ENCODE measurements at regions not wholly inside any gene's neighbourhood (a gene's known extent, or its start where the extent isn't known, plus 50 kb on each side); places are given as distances from the start of the nearest gene placed in this dataset.

GRCh38 chr11:116539211-116539610 is 233.6 kb downstream of the BUD13 start:
- WGBS (ENCODE audit: insufficient coverage): 93% methylated on average over 4 of the region's 4 CpGs
- no peaks in the 10 kb centered on the region for H3K4me1 Mint-ChIP-seq
- DNase-seq: no peak
- H2AFZ ChIP-seq (ENCODE audit: insufficient read depth, low read depth, low read length, poor library complexity, severe bottlenecking): no peak overlapping the region
- H3K9me3 Mint-ChIP-seq: peaks cover 0 to 8% (median 0%) of the 10 kb centered on the region in 7 donors
- no peak overlapping the region for H3K27ac Mint-ChIP-seq
- no peaks in the 10 kb centered on the region for H4K20me1 ChIP-seq (ENCODE audit: insufficient read depth, low read length)
- TF ChIP-seq CTCF (IDR thresholded peaks at IDR 0.05): no peak
- H3K36me3 ChIP-seq (replicated peaks in 1 of 2; ENCODE audit: control insufficient read depth in 1 of 2, insufficient read depth in 2 of 2, low read length in 2 of 2): no peaks in the 10 kb centered on the region
- H3K4me3 Mint-ChIP-seq: no peak overlapping the region
- H3K9ac ChIP-seq (ENCODE audit: insufficient read depth, low read length, poor library complexity, severe bottlenecking): no peak overlapping the region
- H3K9me3 ChIP-seq (replicated peaks in 1 of 2; ENCODE audit: control insufficient read depth in 1 of 2, insufficient read depth in 1 of 2, low read length in 2 of 2): no peaks in the 10 kb centered on the region
- no peaks in the 10 kb centered on the region for H3K27me3 ChIP-seq (ENCODE audit: control insufficient read depth in 2 of 2, insufficient read depth in 2 of 2, low read length in 2 of 2)
- H3K36me3 Mint-ChIP-seq: no peaks in the 10 kb centered on the region
- no peak overlapping the region for H3K27ac ChIP-seq (ENCODE audit: low read depth in 1 of 2, low read length in 2 of 2)
- intact Hi-C loops (cut with micrococcal nuclease): no loop called here
- H3K4me1 ChIP-seq (ENCODE audit: control insufficient read depth in 1 of 2, insufficient read depth in 2 of 2, low read length in 2 of 2): no peaks in the 10 kb centered on the region
- no peaks in the 10 kb centered on the region for H3K79me2 ChIP-seq (ENCODE audit: insufficient read depth, low read length)
- peaks cover 7 to 16% (median 14%) of the 10 kb centered on the region in 3 donors for H3K27me3 Mint-ChIP-seq (ENCODE audit: low read depth in 3 of 3)
- H3K4me2 ChIP-seq (replicated peaks; ENCODE audit: extremely low read depth, low read length, poor library complexity, severe bottlenecking): no peak overlapping the region
- no peak overlapping the region for H3K4me3 ChIP-seq (replicated peaks in 1 of 3; ENCODE audit: low read depth in 2 of 3, low read length in 3 of 3)

- no peak for TF ChIP-seq CTCF (IDR thresholded peaks at IDR 0.05)
- H3K9me3 ChIP-seq (replicated peaks in 1 of 2; ENCODE audit: control insufficient read depth in 1 of 2, insufficient read depth in 1 of 2, low read length in 2 of 2): no peaks in the 10 kb centered on the region
- no peaks in the 10 kb centered on the region for H3K79me2 ChIP-seq (ENCODE audit: insufficient read depth, low read length)
- no peaks in the 10 kb centered on the region for H3K4me1 ChIP-seq (ENCODE audit: control insufficient read depth in 1 of 2, insufficient read depth in 2 of 2, low read length in 2 of 2)
- H3K36me3 ChIP-seq (replicated peaks in 1 of 2; ENCODE audit: control insufficient read depth in 1 of 2, insufficient read depth in 2 of 2, low read length in 2 of 2): no peaks in the 10 kb centered on the region
- H2AFZ ChIP-seq (ENCODE audit: insufficient read depth, low read depth, low read length, poor library complexity, severe bottlenecking): no peak overlapping the region
- Mint-ChIP-seq H3K4me1 (no peaks in the 10 kb centered on the region), H3K9me3 (peaks cover 0 to 10% (median 0%) of the 10 kb centered on the region in 7 donors), H3K36me3 (no peaks in the 10 kb centered on the region), H3K27me3 (ENCODE audit: low read depth in 3 of 3) (peaks cover 9 to 19% (median 18%) of the 10 kb centered on the region in 3 donors), H3K27ac (no peak overlapping the region), H3K4me3 (no peak overlapping the region)
- no peak overlapping the region for H3K4me3 ChIP-seq (replicated peaks in 1 of 3; ENCODE audit: low read depth in 2 of 3, low read length in 3 of 3)
- H3K4me2 ChIP-seq (replicated peaks; ENCODE audit: extremely low read depth, low read length, poor library complexity, severe bottlenecking): no peak overlapping the region
- no peak overlapping the region for H3K9ac ChIP-seq (ENCODE audit: insufficient read depth, low read length, poor library complexity, severe bottlenecking)
- no peak overlapping the region for H3K27ac ChIP-seq (ENCODE audit: low read depth in 1 of 2, low read length in 2 of 2)
- no peak for DNase-seq
- intact Hi-C loops (cut with micrococcal nuclease): no loop called here
- H3K27me3 ChIP-seq (ENCODE audit: control insufficient read depth in 2 of 2, insufficient read depth in 2 of 2, low read length in 2 of 2): no peaks in the 10 kb centered on the region
- no peaks in the 10 kb centered on the region for H4K20me1 ChIP-seq (ENCODE audit: insufficient read depth, low read length)
- WGBS (ENCODE audit: insufficient coverage): 91% methylated on average over 3 of the region's 3 CpGs
Measured at GRCh38 chr11:116538677-116539076, 234.1 kb downstream of the BUD13 start.

All from CD14-positive monocyte (primary cell).